Fibroblast of villous mesenchyme (primary cell): ENCODE measurements at regions not wholly inside any gene's neighbourhood (a gene's known extent, or its start where the extent isn't known, plus 50 kb on each side); places are given as distances from the start of the nearest gene placed in this dataset.
"Not testable (repeated sequence)": the region's sequence is repeated elsewhere in the genome, so short reads cannot be mapped to it uniquely, and the experiment has no call there.

Experiments
- DNase-seq: peaks from one replicate; pipeline ENCODE4 v3.0.0-alpha.2; 2010; ENCODE audit warnings: low read depth
- H3K4me3 ChIP-seq: 2 replicates; pipeline ENCODE4 v1.5.1; 2011; ENCODE audit warnings: low read depth, mild to moderate bottlenecking, low read length
- TF ChIP-seq, protein P1 (sequence below): IDR thresholded peaks from 2 replicates; pipeline ENCODE4 v1.5.1; 2012; ENCODE audit warnings: low read depth, mild to moderate bottlenecking, low read length; ENCODE audit not compliant: insufficient read depth

GRCh38 chr5:112594095-112594850, 143.4 kb upstream of the APC start:
- no peak overlapping the region for H3K4me3 ChIP-seq
- no peak for DNase-seq
- TF ChIP-seq, protein P1, sequence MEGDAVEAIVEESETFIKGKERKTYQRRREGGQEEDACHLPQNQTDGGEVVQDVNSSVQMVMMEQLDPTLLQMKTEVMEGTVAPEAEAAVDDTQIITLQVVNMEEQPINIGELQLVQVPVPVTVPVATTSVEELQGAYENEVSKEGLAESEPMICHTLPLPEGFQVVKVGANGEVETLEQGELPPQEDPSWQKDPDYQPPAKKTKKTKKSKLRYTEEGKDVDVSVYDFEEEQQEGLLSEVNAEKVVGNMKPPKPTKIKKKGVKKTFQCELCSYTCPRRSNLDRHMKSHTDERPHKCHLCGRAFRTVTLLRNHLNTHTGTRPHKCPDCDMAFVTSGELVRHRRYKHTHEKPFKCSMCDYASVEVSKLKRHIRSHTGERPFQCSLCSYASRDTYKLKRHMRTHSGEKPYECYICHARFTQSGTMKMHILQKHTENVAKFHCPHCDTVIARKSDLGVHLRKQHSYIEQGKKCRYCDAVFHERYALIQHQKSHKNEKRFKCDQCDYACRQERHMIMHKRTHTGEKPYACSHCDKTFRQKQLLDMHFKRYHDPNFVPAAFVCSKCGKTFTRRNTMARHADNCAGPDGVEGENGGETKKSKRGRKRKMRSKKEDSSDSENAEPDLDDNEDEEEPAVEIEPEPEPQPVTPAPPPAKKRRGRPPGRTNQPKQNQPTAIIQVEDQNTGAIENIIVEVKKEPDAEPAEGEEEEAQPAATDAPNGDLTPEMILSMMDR: no peak

DNA sequence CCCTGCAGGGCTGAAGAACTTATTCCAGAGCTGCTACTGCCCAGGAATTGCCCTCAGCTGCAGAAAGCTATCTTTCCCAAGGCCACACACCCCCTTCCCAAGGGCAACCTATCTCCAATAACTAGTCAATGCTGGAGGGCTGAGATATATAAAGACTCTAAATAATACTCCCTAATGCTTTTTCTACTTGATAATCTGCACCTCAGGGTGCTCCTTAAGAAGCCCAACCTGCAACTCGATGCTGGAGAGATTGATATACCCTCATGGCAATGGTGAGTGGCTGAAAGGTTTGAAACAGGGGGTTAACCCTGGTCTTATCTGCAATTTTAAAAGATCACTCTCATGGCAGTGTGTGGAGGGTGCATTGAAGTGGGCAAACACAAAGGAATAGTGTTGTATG, 142.7 kb upstream of the APC start:
- H3K4me3 ChIP-seq: no peak overlapping the region
- TF ChIP-seq, protein P1: no peak
- no peak for DNase-seq

- H3K4me3 ChIP-seq: no peak overlapping the region
- TF ChIP-seq, protein P1: no peak
- DNase-seq: no peak
Observed at GRCh38 chr5:112597831-112598230, 139.9 kb upstream of the APC start.

DNA sequence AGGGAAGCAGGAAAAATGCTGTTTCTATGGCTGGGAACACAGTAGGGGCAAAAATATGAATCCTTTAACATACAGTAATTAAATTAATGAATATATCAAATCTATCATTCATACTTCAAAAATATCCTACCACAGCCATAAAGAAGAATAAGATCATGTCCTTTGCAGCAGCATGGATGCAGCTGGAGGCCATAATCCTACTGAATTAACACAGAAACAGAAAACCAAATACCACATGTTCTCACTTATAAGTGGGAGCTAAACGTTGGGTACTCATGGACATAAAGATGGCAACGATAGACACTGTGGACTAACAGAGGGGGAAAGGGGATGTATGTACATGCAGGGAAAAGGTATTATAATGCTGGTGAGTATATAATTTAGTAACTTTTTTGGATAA, 137.2 kb upstream of the APC start:
- not testable (repeated sequence) for H3K4me3 ChIP-seq, DNase-seq

- H3K4me3 ChIP-seq: no peak overlapping the region
- peak; percentile 11 for DNase-seq
- TF ChIP-seq, protein P1: peak; percentile 32
Observed at GRCh38 chr5:112604732-112605630, 132.7 kb upstream of the APC start.

DNA sequence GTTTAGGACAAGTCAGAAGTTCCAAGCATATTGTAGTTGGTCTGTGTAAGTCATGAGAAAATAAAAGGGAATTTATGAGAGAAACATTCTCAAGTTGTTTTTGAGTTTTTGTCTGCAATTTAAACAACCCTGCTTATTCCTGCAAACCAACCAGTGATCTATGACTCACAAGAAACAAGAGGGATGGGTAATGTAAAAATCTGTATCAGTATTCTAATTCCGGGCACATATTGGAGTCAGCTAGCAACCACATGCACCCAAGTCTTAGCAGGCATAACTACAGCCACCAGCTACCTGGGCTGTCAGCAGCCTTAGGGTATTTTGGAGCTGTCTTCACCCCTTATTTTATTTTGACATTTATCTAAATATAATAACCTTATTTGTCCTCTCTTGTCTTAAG, 128.7 kb upstream of the APC start:
- no peak for DNase-seq
- TF ChIP-seq, protein P1: no peak
- no peak overlapping the region for H3K4me3 ChIP-seq

DNA sequence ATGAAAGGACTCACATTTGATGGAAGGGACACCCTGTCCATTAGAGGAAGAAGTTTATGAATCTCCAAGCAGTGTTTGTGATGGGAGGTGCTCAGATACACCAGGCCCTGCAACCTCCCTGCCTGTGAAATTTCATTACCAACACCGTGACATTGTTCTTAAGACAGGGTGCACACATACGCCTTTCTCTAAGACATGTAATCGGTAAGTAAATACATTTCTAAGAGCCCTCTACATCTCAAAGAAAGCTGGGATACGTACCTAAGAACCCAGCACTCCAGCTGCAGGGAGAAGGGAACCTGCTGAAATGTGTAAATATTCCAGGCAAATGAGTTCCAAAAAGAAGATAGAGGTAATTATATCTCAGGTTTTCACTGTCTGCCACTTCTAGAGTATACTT, 125.0 kb upstream of the APC start:
- TF ChIP-seq, protein P1: no peak
- no peak overlapping the region for H3K4me3 ChIP-seq
- no peak for DNase-seq
